Fibroblast of skin of left quadriceps (primary cell): ENCODE measurements at regions not wholly inside any gene's neighbourhood (a gene's known extent, or its start where the extent isn't known, plus 50 kb on each side); places are given as distances from the start of the nearest gene placed in this dataset.
A peak's percentile ranks its signal among the peaks of the same experiment; 100 is the strongest.

Source experiments
- DNase-seq, 2 experiments: peaks; one replicate each; pipeline ENCODE4 v3.0.0-alpha.2; 2013; ENCODE audit warnings: low read depth in 2 of 2

GRCh38 chr21:35344582-35344981 lies 295.5 kb upstream of the RUNX1 start:
- no peak for DNase-seq

GRCh38 chr21:35343046-35343819 lies 294.1 kb upstream of the RUNX1 start:
- DNase-seq, result no peak

- DNase-seq, result no peak
These were observed 293.3 kb upstream of the RUNX1 start for GRCh38 chr21:35342440-35342839.

- DNase-seq, result no peak
These were observed 291.2 kb upstream of the RUNX1 start for GRCh38 chr21:35340273-35340672.

- no peak for DNase-seq
These were observed 290.0 kb upstream of the RUNX1 start for GRCh38 chr21:35338881-35339632.

GRCh38 chr21:35338281-35338680 lies 289.2 kb upstream of the RUNX1 start:
- DNase-seq, result no peak

- DNase-seq, result no peak
These were observed 288.5 kb upstream of the RUNX1 start for GRCh38 chr21:35337573-35337972.

- DNase-seq, result no peak
These were observed 287.4 kb upstream of the RUNX1 start for GRCh38 chr21:35336534-35336933.

GRCh38 chr21:35335951-35336446 lies 286.9 kb upstream of the RUNX1 start:
- no peak for DNase-seq

- no peak for DNase-seq
These were observed 284.9 kb upstream of the RUNX1 start for GRCh38 chr21:35333831-35334618.

- no peak for DNase-seq
These were observed 283.8 kb upstream of the RUNX1 start for GRCh38 chr21:35332841-35333426.

GRCh38 chr21:35329940-35330660 lies 281.0 kb upstream of the RUNX1 start:
- no peak for DNase-seq

- DNase-seq, result no peak
These were observed 279.9 kb upstream of the RUNX1 start for GRCh38 chr21:35328856-35329455.

- peak; percentile 53 to 57 for DNase-seq
These were observed 277.6 kb upstream of the RUNX1 start for GRCh38 chr21:35326677-35327076.

- DNase-seq, result no peak
These were observed 276.9 kb upstream of the RUNX1 start for GRCh38 chr21:35325953-35326352.

GRCh38 chr21:35324372-35325220 lies 275.5 kb upstream of the RUNX1 start:
- DNase-seq, result peak; percentile 59

- DNase-seq, result no peak
These were observed 274.8 kb upstream of the RUNX1 start for GRCh38 chr21:35323947-35324346.

GRCh38 chr21:35321322-35322200 lies 272.5 kb upstream of the RUNX1 start:
- DNase-seq, result no peak
